HG03045 (cell line): ENCODE measurements at regions not wholly inside any gene's neighbourhood (a gene's known extent, or its start where the extent isn't known, plus 50 kb on each side); places are given as distances from the start of the nearest gene placed in this dataset.

Experiments
- ATAC-seq: cut with Tn5 transposase; IDR thresholded peaks from one replicate; pipeline ENCODE4 v1.9.1; 2021; ENCODE audit warnings: mild to moderate bottlenecking, moderate library complexity; ENCODE audit not compliant: unreplicated experiment

DNA sequence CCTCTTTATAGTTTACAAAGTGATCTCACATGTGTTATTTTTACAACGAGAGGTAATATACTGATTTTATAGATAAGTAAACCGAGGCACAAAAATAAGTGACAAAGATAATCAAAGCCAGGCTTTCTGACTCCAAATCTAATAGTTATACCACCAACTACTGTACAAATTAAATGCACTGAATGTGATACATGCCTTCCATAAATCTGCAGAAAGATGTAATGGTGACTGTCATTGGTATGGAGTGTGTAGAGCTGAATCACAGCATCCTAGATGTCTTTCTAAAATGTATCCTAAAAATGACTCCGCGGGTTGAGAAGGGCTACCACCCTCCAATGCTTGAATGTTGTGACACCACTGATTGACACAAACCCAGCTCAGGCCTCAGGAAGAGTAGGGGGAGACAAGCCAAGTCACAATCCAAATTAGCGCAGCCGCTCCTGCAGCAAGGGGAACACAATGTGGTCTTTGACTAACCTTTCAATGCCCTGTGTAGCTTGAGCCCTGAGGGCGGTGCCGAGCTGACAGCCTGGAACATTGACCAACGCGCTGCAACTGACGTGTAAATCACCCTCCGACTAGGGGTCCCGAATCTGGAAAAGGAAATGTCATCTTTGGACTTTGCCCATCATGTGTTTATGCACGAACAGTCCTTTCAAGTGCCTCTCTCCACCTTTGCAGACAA is 136.8 kb downstream of the OLIG3 start:
- no peak for ATAC-seq

DNA sequence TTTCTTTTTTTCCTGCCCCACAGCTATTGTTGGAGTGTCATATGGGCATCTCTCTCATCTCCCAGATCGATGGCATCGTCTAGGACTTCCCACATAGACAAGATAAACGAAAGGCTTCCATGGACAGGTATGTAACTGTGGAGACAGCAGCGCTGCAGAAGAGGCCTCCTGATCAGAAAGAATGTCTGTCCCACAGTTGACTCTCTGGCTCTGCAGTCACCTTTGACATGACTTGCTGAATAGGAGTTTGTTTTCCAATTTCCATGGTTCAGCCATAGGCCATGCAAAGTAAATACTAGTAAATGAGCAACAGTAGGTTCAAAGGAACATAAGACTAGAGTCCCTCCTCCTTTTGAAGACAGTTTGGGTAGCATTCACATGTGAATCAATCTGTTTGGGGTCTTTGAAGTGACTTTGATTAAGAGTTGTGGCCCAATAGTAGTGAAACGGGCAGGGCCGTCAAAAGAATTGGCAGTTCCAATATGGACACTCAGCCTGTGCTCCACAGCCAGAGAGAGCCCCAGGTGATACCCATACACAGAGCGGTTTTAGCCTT is 134.7 kb upstream of the IFNGR1 start:
- ATAC-seq = no peak

DNA sequence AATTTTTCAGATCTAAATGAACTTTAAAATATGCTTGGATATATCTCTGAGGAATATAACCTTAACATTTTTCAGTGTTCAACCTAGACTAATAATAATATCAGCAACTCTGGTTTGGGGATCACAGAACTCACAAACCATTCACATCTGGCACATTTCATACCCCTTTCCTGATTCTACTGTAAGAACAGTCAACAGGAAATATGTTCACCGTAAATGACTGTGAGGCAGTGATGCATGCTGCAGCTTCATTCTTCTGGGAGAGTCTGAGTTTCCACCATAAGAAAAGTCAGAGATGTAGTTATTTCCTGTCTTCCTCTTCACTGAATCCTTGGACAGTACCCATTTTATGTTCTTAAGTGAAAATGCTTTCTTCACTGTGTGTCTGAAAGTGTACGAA is 134.2 kb upstream of the IFNGR1 start:
- ATAC-seq = no peak

DNA sequence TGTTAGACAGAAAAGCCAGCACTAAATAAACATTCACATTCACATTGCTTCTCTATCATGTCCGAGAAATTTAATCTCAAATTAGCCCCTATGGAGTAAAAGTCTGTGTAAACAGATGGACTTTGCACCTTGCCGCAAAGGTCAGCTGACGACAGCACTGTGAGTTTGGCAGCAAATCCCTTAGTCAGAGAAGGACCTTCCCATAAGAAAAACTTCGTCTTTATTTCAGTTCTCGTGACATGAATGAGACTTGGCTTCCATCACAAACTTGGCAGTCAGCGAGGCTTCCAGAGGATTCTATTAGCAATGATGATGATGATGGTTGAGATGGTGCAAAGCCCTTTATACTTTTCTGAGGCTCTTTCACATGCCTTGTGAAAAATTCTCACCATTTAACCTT is 133.7 kb upstream of the IFNGR1 start:
- ATAC-seq = no peak

DNA sequence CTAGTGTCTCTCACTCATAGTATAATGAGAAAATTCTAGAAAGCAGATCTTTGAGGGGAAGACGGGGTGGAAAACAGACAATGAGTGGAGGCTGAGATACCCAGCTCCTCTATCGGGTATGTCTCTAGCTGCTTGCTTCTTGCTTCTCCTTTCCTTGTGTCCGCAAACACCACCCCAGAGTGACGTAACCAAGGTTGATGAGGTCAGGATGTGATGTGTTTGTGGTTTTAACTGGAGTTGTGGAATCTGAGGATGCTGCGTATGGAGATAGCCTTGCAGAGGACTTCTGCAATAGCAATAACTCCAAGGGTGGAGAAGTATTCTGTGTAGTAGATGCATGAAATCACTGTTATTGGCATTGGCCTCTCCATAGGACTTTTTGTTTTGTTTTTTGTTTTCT is 132.7 kb upstream of the IFNGR1 start:
- ATAC-seq = no peak

DNA sequence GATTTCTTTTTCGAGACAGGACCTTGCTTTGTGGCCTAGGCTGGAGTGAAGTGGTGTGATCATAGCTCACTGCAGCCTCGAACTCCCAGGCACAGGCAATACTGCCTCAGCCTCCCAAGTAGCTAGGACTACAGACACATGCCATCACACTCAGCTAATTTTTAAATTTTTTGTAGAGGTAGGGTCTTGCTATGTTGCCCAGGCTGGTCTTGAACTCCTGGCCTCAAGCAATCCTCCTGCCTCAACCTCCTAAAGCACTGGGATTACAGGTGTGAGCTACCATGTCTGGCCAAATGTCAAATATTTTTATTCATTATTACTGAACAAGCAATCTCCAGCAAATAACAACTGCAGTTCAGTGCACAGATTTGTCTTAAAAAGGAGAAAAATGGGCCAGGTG is 131.7 kb upstream of the IFNGR1 start:
- no peak for ATAC-seq

DNA sequence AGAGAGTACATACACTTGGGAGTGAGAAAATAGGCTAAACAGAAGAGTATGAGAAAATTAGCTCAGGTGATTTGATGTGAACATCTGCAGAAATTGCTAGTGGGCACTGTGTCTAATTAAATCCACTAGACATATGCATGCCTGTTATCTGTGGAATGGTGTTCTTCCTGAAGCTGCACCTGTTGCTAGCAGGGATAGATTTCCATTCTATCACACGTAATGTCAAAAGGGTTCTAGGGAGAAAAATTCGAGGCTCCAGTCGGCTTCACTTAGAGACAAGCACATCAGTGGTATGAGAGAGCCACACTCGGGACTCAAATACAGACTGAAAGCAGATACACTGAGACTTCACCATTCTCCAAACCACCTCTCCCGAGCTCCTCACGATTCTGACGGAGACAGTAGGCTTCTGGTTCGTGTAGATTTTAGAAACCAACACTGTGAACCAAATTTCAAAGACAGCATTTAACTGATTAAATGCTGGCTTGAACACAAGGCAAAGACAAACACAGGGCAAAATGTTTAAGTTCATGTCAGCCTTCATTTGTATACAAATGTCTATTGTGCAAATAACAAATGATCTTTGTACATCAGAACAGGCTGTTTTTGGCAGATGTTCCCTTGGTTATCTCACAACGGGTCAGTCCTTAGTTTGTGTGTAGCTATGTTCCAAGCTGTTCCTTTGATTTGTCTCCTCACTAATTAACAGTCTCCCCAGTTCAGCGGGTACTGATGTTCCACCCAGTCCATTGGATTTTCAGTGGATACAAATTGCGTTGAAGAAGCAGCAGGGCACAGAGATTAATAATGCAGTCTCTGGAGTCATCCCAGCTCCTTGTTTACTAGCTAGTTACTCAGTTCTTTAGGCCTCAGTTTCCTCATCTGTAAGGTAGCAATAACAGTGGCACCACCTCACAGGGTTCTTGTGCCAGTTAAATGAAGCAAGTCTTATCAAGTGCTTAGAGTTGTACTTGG is 131.0 kb upstream of the IFNGR1 start:
- no peak for ATAC-seq

DNA sequence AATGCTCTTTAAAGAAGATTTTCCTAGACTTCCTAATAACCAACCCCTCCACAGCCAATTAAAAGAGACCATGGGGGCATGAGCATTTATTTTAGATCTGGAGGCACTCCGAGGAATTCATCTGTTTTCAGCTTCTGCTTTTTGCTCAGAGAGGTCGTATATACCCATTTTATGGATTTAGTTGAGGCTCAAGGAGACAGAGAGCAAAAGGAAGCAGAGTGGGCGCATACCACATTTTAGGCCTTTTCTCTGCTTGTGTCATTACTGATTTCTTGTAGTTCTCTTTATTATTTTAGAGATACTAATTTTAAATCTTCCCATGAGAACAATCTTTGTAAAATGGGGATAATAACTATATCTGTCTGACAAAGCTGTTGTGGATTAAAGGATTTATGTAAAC is 129.6 kb upstream of the IFNGR1 start:
- no peak for ATAC-seq

DNA sequence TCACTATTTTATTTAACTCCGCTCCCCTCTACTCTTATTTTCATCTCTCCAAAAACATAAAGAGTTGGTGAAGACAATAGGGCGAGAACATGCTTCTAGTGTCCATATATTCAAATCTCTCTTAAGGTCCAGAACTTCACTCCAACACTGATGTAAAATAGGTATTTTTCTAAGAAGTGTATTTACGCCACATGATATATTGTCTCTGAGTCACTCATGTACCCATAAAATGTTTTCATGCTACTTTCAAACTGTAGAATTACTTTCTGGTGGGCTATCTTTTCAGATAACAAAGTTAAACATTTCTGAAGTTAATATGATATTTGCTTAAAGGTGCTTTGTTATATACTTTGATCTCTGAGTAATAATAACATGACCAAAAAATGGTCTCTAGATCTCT is 124.1 kb upstream of the IFNGR1 start:
- no peak for ATAC-seq

DNA sequence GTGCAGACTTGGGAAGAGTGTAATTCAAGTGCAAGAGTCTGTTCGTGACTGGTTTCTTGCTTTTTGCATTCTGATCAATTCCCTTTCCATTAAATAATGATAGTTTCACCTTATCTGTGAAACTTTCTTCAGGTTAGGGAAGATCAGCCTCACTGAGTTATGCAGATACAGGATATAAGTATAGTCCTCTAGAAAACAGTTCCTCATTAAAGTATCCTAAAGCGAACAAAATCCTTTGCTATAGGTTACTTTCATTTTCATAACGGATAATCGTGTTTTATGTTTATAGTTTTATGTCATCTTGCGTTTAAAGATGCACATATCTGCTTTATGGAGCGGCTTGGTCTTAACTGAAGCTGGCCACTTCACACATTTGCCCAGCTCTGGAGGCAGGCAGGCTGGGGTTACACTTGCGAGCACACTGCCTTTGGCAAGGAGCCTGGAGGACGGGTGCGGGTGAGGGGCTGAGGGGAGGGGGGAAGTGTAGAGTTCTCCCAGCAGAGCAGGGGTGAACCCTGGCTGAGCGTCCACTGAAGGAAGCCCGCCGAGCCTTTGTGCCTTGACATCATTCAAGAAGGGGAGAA is 123.5 kb upstream of the IFNGR1 start:
- ATAC-seq = no peak

DNA sequence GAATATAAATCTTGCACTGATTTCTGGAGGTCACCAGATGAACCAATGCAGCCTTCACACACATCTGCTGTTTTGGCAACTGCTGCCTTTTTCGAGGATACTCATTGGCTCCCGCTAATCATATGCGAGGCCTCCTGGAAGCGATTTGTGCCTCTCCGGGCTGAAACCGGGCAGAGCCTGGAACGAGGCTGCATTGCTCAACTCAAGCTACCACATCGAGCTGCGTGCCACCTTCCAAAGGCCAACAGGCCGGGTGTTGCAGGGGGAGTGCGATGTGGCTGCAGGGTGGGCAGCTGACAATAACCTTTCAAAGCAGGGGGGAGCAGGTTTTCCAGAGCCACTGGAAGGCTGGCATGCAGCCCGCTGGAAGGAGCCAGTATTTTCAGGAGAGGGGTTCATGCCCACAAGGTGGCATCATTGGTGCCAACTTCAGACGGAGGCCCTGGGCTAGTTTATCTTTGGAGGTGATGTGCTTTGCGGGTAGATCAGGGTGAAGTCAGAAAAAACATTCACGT is 122.6 kb upstream of the IFNGR1 start:
- no peak for ATAC-seq

DNA sequence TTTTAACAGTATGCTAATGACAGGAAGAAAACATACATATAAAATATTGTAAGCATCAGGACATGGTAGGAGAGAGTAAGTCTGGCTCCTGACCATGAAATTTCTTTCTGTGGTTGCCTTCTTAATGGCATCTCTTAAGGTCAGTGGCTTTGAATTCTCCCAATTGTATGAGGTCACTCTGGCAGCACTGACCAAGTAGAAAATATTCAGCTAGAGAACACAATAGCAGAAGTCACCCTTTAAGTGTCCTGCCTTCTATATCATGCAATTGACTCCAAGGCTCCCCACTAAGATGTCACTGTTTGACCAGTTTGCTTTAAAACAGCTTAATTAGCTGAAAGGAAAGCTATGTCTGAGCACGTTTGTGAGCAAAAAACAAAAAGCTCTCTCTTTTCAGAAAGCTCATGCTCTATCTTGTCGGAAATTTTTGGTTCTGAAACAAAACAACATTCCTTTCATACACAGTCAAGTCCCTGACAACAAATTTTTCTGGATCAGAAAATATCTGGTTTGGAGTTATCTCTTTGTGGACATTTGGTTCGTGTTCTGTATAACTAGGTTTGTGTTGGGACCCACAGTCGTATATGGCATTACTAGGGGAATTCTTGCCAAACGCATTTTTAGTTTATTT is 120.9 kb upstream of the IFNGR1 start:
- ATAC-seq = no peak

DNA sequence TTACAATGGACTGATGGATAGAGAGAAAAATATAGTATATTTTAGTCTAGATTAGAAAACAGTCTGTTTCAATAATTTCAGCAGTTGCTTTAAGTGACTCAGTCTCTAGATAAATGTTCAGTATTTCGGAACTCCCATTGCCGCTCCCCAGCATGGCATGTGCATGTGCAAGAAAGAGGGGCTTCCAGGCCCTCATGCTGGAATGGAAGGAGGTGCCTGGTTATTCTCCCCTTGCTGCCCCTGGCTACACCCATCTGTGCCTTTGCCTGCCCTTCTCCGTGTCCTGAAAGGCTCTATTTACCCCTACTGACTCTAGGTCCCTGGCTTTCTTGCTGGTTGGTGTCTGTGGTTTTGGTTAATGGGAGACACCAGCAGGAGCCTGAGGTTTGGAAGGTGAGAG is 115.7 kb upstream of the IFNGR1 start:
- no peak for ATAC-seq

DNA sequence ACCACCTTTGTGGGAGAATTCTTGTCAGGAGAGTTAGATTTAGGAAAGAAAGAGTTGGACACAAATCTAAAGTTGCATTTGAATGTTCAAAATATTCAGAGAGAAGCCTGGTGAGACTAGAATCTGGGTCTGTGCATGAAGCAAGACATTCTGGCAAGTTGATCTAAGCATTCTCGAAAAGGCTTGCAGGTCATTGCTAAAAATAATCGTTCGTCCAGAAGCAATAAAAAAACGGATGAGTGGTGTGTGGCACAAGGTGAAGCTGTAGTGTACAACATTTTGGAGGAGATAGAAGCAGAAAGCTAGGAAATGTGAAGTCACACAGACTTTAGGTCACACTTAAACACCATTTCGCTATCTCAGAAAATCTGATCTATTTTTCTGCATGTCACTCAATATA is 114.9 kb upstream of the IFNGR1 start:
- no peak for ATAC-seq

DNA sequence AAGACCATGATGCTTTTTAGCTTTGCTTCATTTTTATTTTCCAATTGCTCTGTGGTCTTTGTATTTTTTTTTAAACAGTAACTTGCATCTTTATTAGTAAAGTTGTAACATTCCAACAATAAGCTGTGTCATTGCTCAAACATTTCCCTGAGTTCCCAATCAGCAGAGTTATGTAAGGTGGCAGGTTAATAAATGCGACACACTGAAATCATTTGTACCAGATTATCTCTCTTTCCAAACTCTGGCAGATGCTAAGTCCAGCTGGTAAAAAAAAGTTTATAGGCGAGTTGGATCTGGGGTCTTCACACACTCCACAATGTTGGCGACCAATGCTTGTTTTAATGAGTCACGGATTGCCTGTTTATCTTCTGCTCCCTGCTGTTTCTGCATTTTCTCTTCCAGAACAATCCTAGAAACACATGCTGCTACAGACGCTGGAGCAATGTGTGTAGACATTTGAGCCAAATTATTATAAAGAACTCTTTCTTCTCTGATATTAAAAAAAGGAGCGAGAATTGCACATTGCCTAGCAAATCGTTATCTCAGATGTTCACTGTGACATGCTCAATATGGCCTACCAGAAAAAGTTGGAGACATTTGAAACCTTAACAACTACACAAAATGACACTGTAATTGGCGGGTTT is 113.6 kb upstream of the IFNGR1 start:
- no peak for ATAC-seq

DNA sequence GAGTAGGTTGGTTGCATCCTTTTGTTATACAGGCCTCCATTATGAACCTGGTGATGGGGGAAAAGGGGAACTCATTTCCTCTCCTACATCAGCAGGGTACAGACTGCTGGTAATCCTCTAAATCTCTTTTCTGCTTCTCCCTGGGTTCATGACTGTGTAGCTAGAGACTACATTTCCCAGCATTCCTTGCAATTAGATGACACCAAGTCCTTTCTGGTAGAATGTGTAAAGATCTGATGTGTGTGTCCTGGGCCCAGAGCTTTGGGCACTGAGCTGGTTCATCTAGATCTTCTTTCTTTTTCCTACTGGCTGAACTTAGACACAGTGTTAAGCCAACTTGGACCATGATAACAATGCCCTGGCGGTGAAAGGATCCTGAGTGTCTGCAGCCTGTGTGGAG is 104.7 kb upstream of the IFNGR1 start:
- no peak for ATAC-seq

DNA sequence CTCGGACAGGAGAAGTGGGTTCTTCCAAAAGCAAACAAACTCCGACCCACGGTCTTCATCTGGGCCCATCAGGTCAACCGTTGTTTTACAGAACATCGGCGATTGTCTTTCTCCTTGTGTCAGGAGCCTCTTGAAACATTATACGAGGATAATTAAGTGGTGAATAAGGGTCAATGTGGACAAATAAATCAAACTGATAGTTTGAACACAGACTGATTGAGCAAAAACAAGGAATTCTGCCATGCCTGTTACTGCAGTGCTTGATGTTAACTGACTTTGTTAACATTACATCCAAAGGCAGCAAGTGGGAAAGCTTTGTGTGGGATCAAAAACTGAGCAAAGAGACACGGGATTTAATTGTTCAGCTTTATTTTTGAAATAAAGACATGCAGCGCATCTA is 101.1 kb upstream of the IFNGR1 start:
- no peak for ATAC-seq

DNA sequence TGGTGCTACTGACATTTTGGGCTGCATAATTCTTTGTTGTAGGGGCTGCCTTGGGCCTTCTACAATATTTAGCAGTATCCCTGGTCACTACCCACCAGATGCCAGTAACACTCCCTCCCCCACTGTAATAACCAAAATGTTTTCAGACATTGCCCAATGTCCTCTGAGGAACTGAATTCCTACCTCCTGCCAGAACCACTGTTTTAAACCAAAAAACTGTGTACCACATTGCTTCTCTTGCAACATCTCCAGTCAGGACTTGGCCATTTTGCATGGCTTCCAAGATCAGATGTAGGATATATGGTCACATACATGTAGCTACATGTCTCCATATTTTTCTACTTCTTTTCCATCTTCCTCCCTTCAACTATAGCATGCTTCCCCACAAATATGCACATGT is 97.4 kb upstream of the IFNGR1 start:
- ATAC-seq = no peak

DNA sequence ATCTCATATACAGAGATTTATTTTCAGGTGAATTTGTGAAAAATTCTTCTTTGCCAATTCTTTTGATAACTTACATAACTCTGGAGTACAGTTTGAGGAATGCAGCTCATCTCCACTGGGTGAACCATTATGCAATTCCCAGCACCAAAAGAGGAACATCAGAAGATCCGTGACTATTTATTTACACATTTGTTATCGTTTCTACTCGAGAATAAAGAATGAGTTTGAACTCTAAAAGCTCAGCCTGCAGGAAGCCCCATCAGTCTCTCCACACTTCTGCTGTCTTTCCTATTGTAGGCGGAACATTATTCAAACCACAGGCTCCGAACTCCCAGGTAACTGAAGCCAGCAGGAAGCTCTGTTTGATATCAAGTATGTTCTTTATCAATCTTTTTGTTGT is 95.9 kb upstream of the IFNGR1 start:
- ATAC-seq = no peak
